ENCODE measurements at regions not wholly inside any gene's neighbourhood (a gene's known extent, or its start where the extent isn't known, plus 50 kb on each side); places are given as distances from the start of the nearest gene placed in this dataset.
"Not testable (repeated sequence)": the region's sequence is repeated elsewhere in the genome, so short reads cannot be mapped to it uniquely, and the experiment has no call there.

DNA sequence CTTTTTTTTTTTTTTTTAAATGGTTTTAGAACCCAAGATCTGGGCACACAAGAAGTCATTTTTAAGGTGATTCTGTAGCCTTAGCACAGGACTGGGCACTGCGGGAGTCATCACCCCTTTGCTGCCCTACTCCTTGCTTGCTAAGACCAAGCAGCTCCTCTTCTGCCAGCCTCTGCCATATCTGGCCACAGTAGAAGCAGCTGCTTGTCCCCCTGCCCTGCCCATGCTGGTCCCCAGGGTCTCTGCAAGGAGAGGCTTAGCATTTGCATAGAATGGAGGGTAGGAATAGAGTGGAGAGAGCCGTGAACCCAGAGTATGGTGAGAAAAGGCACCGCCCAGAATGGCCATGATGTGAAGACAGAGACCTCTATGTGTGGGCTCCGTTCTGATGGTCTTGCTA is 109.3 kb downstream of the ADRA2C start:
- Histone ChIP-seq H3K4ac (ENCODE audit: low read depth, low read length) (no peak overlapping the region), H3K4me2 (ENCODE audit: low read length) (no peak overlapping the region), H4K8ac (ENCODE audit: low read depth, low read length) (no peak overlapping the region), H4K5ac (ENCODE audit: low read length) (no peak overlapping the region), H3K56ac (ENCODE audit: low read length) (peak overlapping the region; percentile 47), H3K79me1 (ENCODE audit: low read length) (no peaks in the 10 kb centered on the region), H3K18ac (ENCODE audit: low read length) (no peak overlapping the region), H2AK5ac (ENCODE audit: low read length) (no peak overlapping the region), H3K36me3 (ENCODE audit: control insufficient read depth, insufficient read depth, low read length) (no peaks in the 10 kb centered on the region), H3K23ac (ENCODE audit: low read length) (no peak overlapping the region), H2BK15ac (replicated peaks; ENCODE audit: low read depth) (no peak overlapping the region), H3K27ac (ENCODE audit: low read depth, low read length) (no peak overlapping the region), H3K4me1 (ENCODE audit: control insufficient read depth, low read depth, low read length) (peaks cover 10% of the 10 kb centered on the region), H3K27me3 (ENCODE audit: insufficient read depth, low read length, poor library complexity) (no peaks in the 10 kb centered on the region), H3K4me3 (ENCODE audit: low read length) (no peak overlapping the region), H2BK5ac (ENCODE audit: low read length) (no peak overlapping the region), H3K9ac (ENCODE audit: low read length) (no peak overlapping the region), H2BK120ac (ENCODE audit: low read depth, low read length) (no peak overlapping the region), H3K79me2 (ENCODE audit: control insufficient read depth, insufficient read depth, low read length) (no peaks in the 10 kb centered on the region)
- no peak for DNase-seq
- no CpG with 5 or more reads among the region's 4 CpGs for WGBS (ENCODE audit: extremely low coverage, insufficient coverage, low lambda C conversion rate)

DNA sequence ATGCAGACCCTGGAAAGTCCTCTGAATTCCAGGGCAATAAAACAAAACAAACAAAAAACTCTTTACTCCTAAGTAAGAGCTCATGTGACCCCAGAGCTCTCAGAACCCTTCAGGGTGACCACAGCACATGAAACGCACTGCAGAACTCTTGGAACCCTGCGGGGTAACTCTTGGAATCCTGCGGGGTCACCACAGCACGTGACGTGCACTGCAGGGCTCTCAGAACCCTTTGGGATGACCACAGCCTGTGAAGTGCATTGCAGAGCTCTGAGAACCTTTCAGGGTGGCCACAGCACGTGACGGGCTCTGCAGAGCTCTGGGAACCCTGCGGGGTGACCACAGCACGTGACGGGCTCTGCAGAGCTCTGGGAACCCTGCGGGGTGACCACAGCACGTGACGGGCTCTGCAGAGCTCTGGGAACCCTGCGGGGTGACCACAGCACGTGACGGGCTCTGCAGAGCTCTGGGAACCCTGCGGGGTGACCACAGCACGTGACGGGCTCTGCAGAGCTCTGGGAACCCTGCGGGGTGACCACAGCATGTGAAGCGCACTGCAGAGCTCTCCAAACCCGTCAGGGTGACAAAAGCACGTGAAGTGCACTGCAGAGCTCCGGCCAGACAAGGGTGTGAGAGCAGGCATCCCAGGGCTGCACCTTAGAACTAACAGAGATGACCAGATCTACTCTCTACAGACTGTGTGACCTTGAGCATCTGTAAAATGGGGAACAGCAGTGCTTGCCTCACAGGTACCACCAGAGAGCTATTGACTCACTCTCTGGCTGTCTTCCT is 110.1 kb downstream of the ADRA2C start:
- Histone ChIP-seq H3K4me1 (ENCODE audit: control insufficient read depth, low read depth, low read length) (peaks cover 10% of the 10 kb centered on the region), H2AK5ac (ENCODE audit: low read length) (peak overlapping the region; percentile 23), H3K56ac (ENCODE audit: low read length) (peak overlapping the region; percentile 10)
- not testable (repeated sequence) for H3K79me1 ChIP-seq (ENCODE audit: low read length); H3K9ac ChIP-seq (ENCODE audit: low read length); H3K36me3 ChIP-seq (ENCODE audit: control insufficient read depth, insufficient read depth, low read length); H3K27ac ChIP-seq (ENCODE audit: low read depth, low read length); H3K18ac ChIP-seq (ENCODE audit: low read length); H3K79me2 ChIP-seq (ENCODE audit: control insufficient read depth, insufficient read depth, low read length); H4K5ac ChIP-seq (ENCODE audit: low read length); H3K4me3 ChIP-seq (ENCODE audit: low read length); H4K8ac ChIP-seq (ENCODE audit: low read depth, low read length); H2BK15ac ChIP-seq (replicated peaks; ENCODE audit: low read depth); H2BK120ac ChIP-seq (ENCODE audit: low read depth, low read length); H3K27me3 ChIP-seq (ENCODE audit: insufficient read depth, low read length, poor library complexity); H2BK5ac ChIP-seq (ENCODE audit: low read length); H3K23ac ChIP-seq (ENCODE audit: low read length); DNase-seq; H3K4me2 ChIP-seq (ENCODE audit: low read length); H3K4ac ChIP-seq (ENCODE audit: low read depth, low read length)
- WGBS (ENCODE audit: extremely low coverage, insufficient coverage, low lambda C conversion rate): no CpG with 5 or more reads among the region's 24 CpGs

DNA sequence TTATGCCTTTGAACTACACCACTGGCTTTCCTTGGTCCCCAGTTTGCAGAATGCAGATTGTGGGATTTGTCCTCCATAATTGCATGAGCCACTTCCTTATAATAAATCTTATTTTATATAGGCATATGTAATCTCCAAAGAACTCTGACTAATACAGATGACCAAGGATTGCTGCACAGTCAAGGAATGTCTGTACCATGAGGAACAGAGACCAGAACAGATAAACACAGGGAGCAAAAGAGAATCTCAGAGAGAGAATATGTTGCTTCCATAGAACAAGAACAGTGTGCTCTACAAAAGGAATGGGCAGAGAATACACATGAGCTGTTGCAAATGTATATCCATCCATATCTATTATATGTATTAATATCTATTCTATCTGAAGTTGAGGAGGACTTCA is 111.1 kb downstream of the ADRA2C start:
- Histone ChIP-seq H3K18ac (ENCODE audit: low read length) (no peak overlapping the region), H3K27ac (ENCODE audit: low read depth, low read length) (no peak overlapping the region), H3K27me3 (ENCODE audit: insufficient read depth, low read length, poor library complexity) (no peaks in the 10 kb centered on the region), H2BK5ac (ENCODE audit: low read length) (no peak overlapping the region), H3K79me1 (ENCODE audit: low read length) (no peaks in the 10 kb centered on the region), H3K4ac (ENCODE audit: low read depth, low read length) (no peak overlapping the region), H2BK120ac (ENCODE audit: low read depth, low read length) (no peak overlapping the region), H3K56ac (ENCODE audit: low read length) (no peak overlapping the region), H3K36me3 (ENCODE audit: control insufficient read depth, insufficient read depth, low read length) (no peaks in the 10 kb centered on the region), H2AK5ac (ENCODE audit: low read length) (no peak overlapping the region), H3K9ac (ENCODE audit: low read length) (no peak overlapping the region), H3K23ac (ENCODE audit: low read length) (no peak overlapping the region), H4K5ac (ENCODE audit: low read length) (no peak overlapping the region), H3K4me3 (ENCODE audit: low read length) (no peak overlapping the region), H3K4me1 (ENCODE audit: control insufficient read depth, low read depth, low read length) (peaks cover 10% of the 10 kb centered on the region), H4K8ac (ENCODE audit: low read depth, low read length) (no peak overlapping the region), H2BK15ac (replicated peaks; ENCODE audit: low read depth) (no peak overlapping the region), H3K4me2 (ENCODE audit: low read length) (no peak overlapping the region), H3K79me2 (ENCODE audit: control insufficient read depth, insufficient read depth, low read length) (no peaks in the 10 kb centered on the region)
- DNase-seq: no peak

DNA sequence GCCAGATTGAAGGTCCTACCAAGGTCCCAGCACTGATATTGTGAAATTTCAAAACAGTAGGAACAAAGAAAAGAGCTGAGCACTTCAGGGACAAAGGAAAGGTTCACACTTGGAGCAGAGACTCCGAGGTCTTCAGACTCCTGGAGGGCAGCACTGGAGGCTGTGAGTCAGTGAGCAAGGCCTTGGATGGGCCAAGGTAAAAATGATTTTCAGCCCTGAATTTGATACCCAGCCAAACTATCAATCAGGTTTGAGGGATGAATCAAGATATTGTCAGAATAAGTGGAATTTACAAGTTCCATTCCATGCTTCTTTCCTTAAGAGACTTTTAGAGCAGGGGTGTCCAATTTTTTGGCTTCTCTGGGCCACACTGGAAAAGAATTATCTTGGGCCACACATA is 111.7 kb downstream of the ADRA2C start:
- no peak overlapping the region for H4K5ac ChIP-seq (ENCODE audit: low read length)
- H3K4ac ChIP-seq (ENCODE audit: low read depth, low read length): no peak overlapping the region
- H2BK15ac ChIP-seq (replicated peaks; ENCODE audit: low read depth): no peak overlapping the region
- no peak overlapping the region for H2AK5ac ChIP-seq (ENCODE audit: low read length)
- no peak overlapping the region for H3K18ac ChIP-seq (ENCODE audit: low read length)
- no peak overlapping the region for H3K9ac ChIP-seq (ENCODE audit: low read length)
- H3K36me3 ChIP-seq (ENCODE audit: control insufficient read depth, insufficient read depth, low read length): no peaks in the 10 kb centered on the region
- H4K8ac ChIP-seq (ENCODE audit: low read depth, low read length): no peak overlapping the region
- H3K4me1 ChIP-seq (ENCODE audit: control insufficient read depth, low read depth, low read length): peaks cover 10% of the 10 kb centered on the region
- no peak overlapping the region for H3K4me2 ChIP-seq (ENCODE audit: low read length)
- no peak for DNase-seq
- H3K56ac ChIP-seq (ENCODE audit: low read length): no peak overlapping the region
- no peak overlapping the region for H2BK120ac ChIP-seq (ENCODE audit: low read depth, low read length)
- H3K4me3 ChIP-seq (ENCODE audit: low read length): no peak overlapping the region
- H3K23ac ChIP-seq (ENCODE audit: low read length): no peak overlapping the region
- no peaks in the 10 kb centered on the region for H3K27me3 ChIP-seq (ENCODE audit: insufficient read depth, low read length, poor library complexity)
- no peak overlapping the region for H3K27ac ChIP-seq (ENCODE audit: low read depth, low read length)
- no peak overlapping the region for H2BK5ac ChIP-seq (ENCODE audit: low read length)
- H3K79me1 ChIP-seq (ENCODE audit: low read length): no peaks in the 10 kb centered on the region
- no CpG with 5 or more reads among the region's 1 CpG for WGBS (ENCODE audit: extremely low coverage, insufficient coverage, low lambda C conversion rate)
- no peaks in the 10 kb centered on the region for H3K79me2 ChIP-seq (ENCODE audit: control insufficient read depth, insufficient read depth, low read length)

DNA sequence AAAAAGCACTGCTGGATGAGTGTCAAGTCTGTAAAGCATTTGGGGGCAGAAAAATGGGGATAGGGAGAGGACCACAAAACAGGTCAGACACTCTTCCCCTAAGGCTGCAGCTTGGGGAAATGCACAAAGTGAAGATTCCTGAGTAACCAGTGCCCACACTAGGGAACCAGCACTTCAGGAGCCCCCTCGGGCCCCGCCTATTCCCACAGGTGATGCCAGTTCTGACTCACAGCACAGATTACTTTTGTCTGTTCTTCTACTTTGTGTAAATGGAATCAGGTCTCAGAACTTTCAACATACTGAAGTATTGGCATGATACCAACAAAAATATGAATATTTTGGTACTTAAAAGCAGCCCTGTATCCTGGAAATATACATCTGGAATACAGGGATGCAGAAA is 112.5 kb downstream of the ADRA2C start:
- H2BK5ac ChIP-seq (ENCODE audit: low read length): no peak overlapping the region
- no peaks in the 10 kb centered on the region for H3K79me1 ChIP-seq (ENCODE audit: low read length)
- DNase-seq: no peak
- H3K4ac ChIP-seq (ENCODE audit: low read depth, low read length): no peak overlapping the region
- WGBS (ENCODE audit: extremely low coverage, insufficient coverage, low lambda C conversion rate): no CpG with 5 or more reads among the region's 2 CpGs
- no peaks in the 10 kb centered on the region for H3K27me3 ChIP-seq (ENCODE audit: insufficient read depth, low read length, poor library complexity)
- H3K4me1 ChIP-seq (ENCODE audit: control insufficient read depth, low read depth, low read length): peaks cover 7% of the 10 kb centered on the region
- H3K4me2 ChIP-seq (ENCODE audit: low read length): no peak overlapping the region
- H4K5ac ChIP-seq (ENCODE audit: low read length): no peak overlapping the region
- H3K18ac ChIP-seq (ENCODE audit: low read length): no peak overlapping the region
- no peak overlapping the region for H3K4me3 ChIP-seq (ENCODE audit: low read length)
- no peak overlapping the region for H4K8ac ChIP-seq (ENCODE audit: low read depth, low read length)
- no peaks in the 10 kb centered on the region for H3K36me3 ChIP-seq (ENCODE audit: control insufficient read depth, insufficient read depth, low read length)
- no peak overlapping the region for H3K27ac ChIP-seq (ENCODE audit: low read depth, low read length)
- no peak overlapping the region for H2BK15ac ChIP-seq (replicated peaks; ENCODE audit: low read depth)
- no peak overlapping the region for H3K9ac ChIP-seq (ENCODE audit: low read length)
- no peaks in the 10 kb centered on the region for H3K79me2 ChIP-seq (ENCODE audit: control insufficient read depth, insufficient read depth, low read length)
- H3K23ac ChIP-seq (ENCODE audit: low read length): no peak overlapping the region
- no peak overlapping the region for H2AK5ac ChIP-seq (ENCODE audit: low read length)
- no peak overlapping the region for H3K56ac ChIP-seq (ENCODE audit: low read length)
- H2BK120ac ChIP-seq (ENCODE audit: low read depth, low read length): no peak overlapping the region

Measured in mesendoderm (in vitro differentiated cells).